ENCODE measurements at regions not wholly inside any gene's neighbourhood (a gene's known extent, or its start where the extent isn't known, plus 50 kb on each side); places are given as distances from the start of the nearest gene placed in this dataset.

GRCh38 chr11:32039149-32039548 is 51.7 kb upstream of the RCN1 start:
- TF ChIP-seq POLR2AphosphoS5 (IDR thresholded peaks at IDR 0.05) (no peak), POLR2A (IDR thresholded peaks at IDR 0.05) (no peak), CTCF (IDR thresholded peaks at IDR 0.05) (no peak)

GRCh38 chr11:32034680-32035079 is 56.2 kb upstream of the RCN1 start:
- intact Hi-C loops (cut with DNase I; ENCODE audit: low total_unique reads), result no loop called here
- no peaks in the 10 kb centered on the region for H3K4me1 ChIP-seq

More at GRCh38 chr11:32039149-32039548, 51.7 kb upstream of the RCN1 start:
- Histone ChIP-seq H3K4me1 (no peaks in the 10 kb centered on the region), H3K36me3 (no peaks in the 10 kb centered on the region), H3K27me3 (no peaks in the 10 kb centered on the region), H3K4me3 (no peak overlapping the region), H3K27ac (no peak overlapping the region), H3K9me3 (no peaks in the 10 kb centered on the region)
- DNase-seq (ENCODE audit: low spot score in 2 of 2), result no peak
- intact Hi-C loops (cut with DNase I; ENCODE audit: low total_unique reads), result no loop called here

GRCh38 chr11:32034149-32034548 is 56.7 kb upstream of the RCN1 start:
- no peaks in the 10 kb centered on the region for H3K9me3 ChIP-seq
- no peaks in the 10 kb centered on the region for H3K4me1 ChIP-seq
- no peaks in the 10 kb centered on the region for H3K27me3 ChIP-seq
- H3K27ac ChIP-seq, result no peak overlapping the region
- no peak overlapping the region for H3K4me3 ChIP-seq
- intact Hi-C loops (cut with DNase I; ENCODE audit: low total_unique reads), result no loop called here
- no peak for TF ChIP-seq POLR2A (IDR thresholded peaks at IDR 0.05)
- TF ChIP-seq CTCF (IDR thresholded peaks at IDR 0.05), result no peak
- TF ChIP-seq POLR2AphosphoS5 (IDR thresholded peaks at IDR 0.05), result no peak
- H3K36me3 ChIP-seq, result no peaks in the 10 kb centered on the region
- DNase-seq (ENCODE audit: low spot score in 2 of 2), result no peak

More at GRCh38 chr11:32034680-32035079, 56.2 kb upstream of the RCN1 start:
- Histone ChIP-seq H3K4me3 (no peak overlapping the region), H3K27me3 (no peaks in the 10 kb centered on the region), H3K36me3 (no peaks in the 10 kb centered on the region), H3K27ac (no peak overlapping the region), H3K9me3 (no peaks in the 10 kb centered on the region)
- TF ChIP-seq CTCF (IDR thresholded peaks at IDR 0.05) (no peak), POLR2AphosphoS5 (IDR thresholded peaks at IDR 0.05) (no peak), POLR2A (IDR thresholded peaks at IDR 0.05) (no peak)
- no peak for DNase-seq (ENCODE audit: low spot score in 2 of 2)

GRCh38 chr11:32033491-32033890 is 57.4 kb upstream of the RCN1 start:
- Histone ChIP-seq H3K9me3 (no peaks in the 10 kb centered on the region), H3K27me3 (no peaks in the 10 kb centered on the region)
- intact Hi-C loops (cut with DNase I; ENCODE audit: low total_unique reads), result no loop called here

GRCh38 chr11:32033067-32033466 is 57.8 kb upstream of the RCN1 start:
- DNase-seq (ENCODE audit: low spot score in 2 of 2), result no peak

More at GRCh38 chr11:32033491-32033890, 57.4 kb upstream of the RCN1 start:
- H3K4me1 ChIP-seq, result no peaks in the 10 kb centered on the region
- no peak overlapping the region for H3K27ac ChIP-seq
- DNase-seq (ENCODE audit: low spot score in 2 of 2), result no peak
- no peaks in the 10 kb centered on the region for H3K36me3 ChIP-seq
- no peak for TF ChIP-seq POLR2A (IDR thresholded peaks at IDR 0.05)
- TF ChIP-seq CTCF (IDR thresholded peaks at IDR 0.05), result no peak
- TF ChIP-seq POLR2AphosphoS5 (IDR thresholded peaks at IDR 0.05), result no peak
- no peak overlapping the region for H3K4me3 ChIP-seq

More at GRCh38 chr11:32033067-32033466, 57.8 kb upstream of the RCN1 start:
- H3K27ac ChIP-seq, result no peak overlapping the region
- no peaks in the 10 kb centered on the region for H3K36me3 ChIP-seq
- intact Hi-C loops (cut with DNase I; ENCODE audit: low total_unique reads), result no loop called here
- TF ChIP-seq POLR2A (IDR thresholded peaks at IDR 0.05) (no peak), CTCF (IDR thresholded peaks at IDR 0.05) (no peak), POLR2AphosphoS5 (IDR thresholded peaks at IDR 0.05) (no peak)
- no peak overlapping the region for H3K4me3 ChIP-seq
- no peaks in the 10 kb centered on the region for H3K4me1 ChIP-seq
- no peaks in the 10 kb centered on the region for H3K9me3 ChIP-seq
- peaks cover 0 to under 1% of the 10 kb centered on the region in 2 donors for H3K27me3 ChIP-seq

All from breast epithelium (tissue), 4 donors.